Tongue (tissue), 1 donor: ENCODE measurements at regions not wholly inside any gene's neighbourhood (a gene's known extent, or its start where the extent isn't known, plus 50 kb on each side); places are given as distances from the start of the nearest gene placed in this dataset.
"Not testable (repeated sequence)": the region's sequence is repeated elsewhere in the genome, so short reads cannot be mapped to it uniquely, and the experiment has no call there.

ENCODE experiments used
- DNase-seq: peaks from one replicate; pipeline ENCODE4 v3.0.0-alpha.2; 2015

GRCh38 chr1:221871056-221871455 is 129.2 kb upstream of the DUSP10 start:
- no peak for DNase-seq

GRCh38 chr1:221869779-221870178 is 127.9 kb upstream of the DUSP10 start:
- no peak for DNase-seq

GRCh38 chr1:221868593-221869303 is 126.9 kb upstream of the DUSP10 start:
- no peak for DNase-seq

- no peak for DNase-seq
These were observed 125.1 kb upstream of the DUSP10 start for GRCh38 chr1:221867003-221867402.

- peak; percentile 86 for DNase-seq
These were observed 123.9 kb upstream of the DUSP10 start for GRCh38 chr1:221865808-221866207.

- peak; percentile 28 for DNase-seq
These were observed 121.7 kb upstream of the DUSP10 start for GRCh38 chr1:221863635-221864034.

GRCh38 chr1:221862971-221863370 is 121.1 kb upstream of the DUSP10 start:
- DNase-seq = no peak

GRCh38 chr1:221858818-221859611 is 117.1 kb upstream of the DUSP10 start:
- peak; percentile 20 for DNase-seq

GRCh38 chr1:221857094-221857444 is 115.2 kb upstream of the DUSP10 start:
- not testable (repeated sequence) for DNase-seq

- no peak for DNase-seq
These were observed 114.6 kb upstream of the DUSP10 start for GRCh38 chr1:221856228-221857093.

GRCh38 chr1:221855156-221855555 is 113.3 kb upstream of the DUSP10 start:
- no peak for DNase-seq

GRCh38 chr1:221851336-221851735 is 109.4 kb upstream of the DUSP10 start:
- DNase-seq = no peak

- no peak for DNase-seq
These were observed 108.7 kb upstream of the DUSP10 start for GRCh38 chr1:221850470-221851187.

- DNase-seq = no peak
These were observed 108.0 kb upstream of the DUSP10 start for GRCh38 chr1:221849897-221850296.

GRCh38 chr1:221849110-221849509 is 107.2 kb upstream of the DUSP10 start:
- peak; percentile 41 for DNase-seq

GRCh38 chr1:221847676-221848075 is 105.8 kb upstream of the DUSP10 start:
- no peak for DNase-seq

GRCh38 chr1:221845650-221846371 is 103.9 kb upstream of the DUSP10 start:
- DNase-seq = peak; percentile 58

GRCh38 chr1:221841983-221842335 is 100.1 kb upstream of the DUSP10 start:
- no peak for DNase-seq

- peak; percentile 41 for DNase-seq
These were observed 99.5 kb upstream of the DUSP10 start for GRCh38 chr1:221841251-221841982.

GRCh38 chr1:221840511-221841243 is 98.8 kb upstream of the DUSP10 start:
- DNase-seq = peak; percentile 22
